GM23248 (cell line): ENCODE measurements at regions not wholly inside any gene's neighbourhood (a gene's known extent, or its start where the extent isn't known, plus 50 kb on each side); places are given as distances from the start of the nearest gene placed in this dataset.

Source experiments
- EZH2 ChIP-seq: fragments of 200-600 bp; sonication (generic); IDR thresholded peaks from 2 replicates; pipeline ENCODE4 v1.6.1; 2018; ENCODE audit warnings: antibody characterized with exemption, mild to moderate bottlenecking; ENCODE audit not compliant: insufficient read depth, poor library complexity, severe bottlenecking
- EZH2phosphoT487 ChIP-seq: fragments of 200-600 bp; sonication (generic); IDR thresholded peaks from 2 replicates; pipeline ENCODE4 v1.6.1; 2018; ENCODE audit warnings: antibody characterized with exemption, moderate library complexity, mild to moderate bottlenecking, low read depth; ENCODE audit not compliant: insufficient read depth

- no peak for TF ChIP-seq EZH2phosphoT487
- no peak for TF ChIP-seq EZH2
These were observed 198.7 kb downstream of the KIF2B start for GRCh38 chr17:54021418-54021817.
